ENCODE measurements at regions not wholly inside any gene's neighbourhood (a gene's known extent, or its start where the extent isn't known, plus 50 kb on each side); places are given as distances from the start of the nearest gene placed in this dataset.

GRCh38 chr11:95717314-95717713 is 72.3 kb downstream of the FAM76B start:
- no peak for DNase-seq (ENCODE audit: low read depth in 2 of 2)

- no peak for DNase-seq (ENCODE audit: low read depth in 2 of 2)
Measured at GRCh38 chr11:95716266-95716665, 73.3 kb downstream of the FAM76B start.

GRCh38 chr11:95715777-95716241 is 73.8 kb downstream of the FAM76B start:
- DNase-seq (ENCODE audit: low read depth in 2 of 2), result peak in 1 of 2 donors; percentile 80

- no peak for DNase-seq (ENCODE audit: low read depth in 2 of 2)
Measured at GRCh38 chr11:95714843-95715776, 74.5 kb downstream of the FAM76B start.

GRCh38 chr11:95713428-95713827 is 76.2 kb downstream of the FAM76B start:
- no peak for DNase-seq (ENCODE audit: low read depth in 2 of 2)

GRCh38 chr11:95711945-95712221 is 77.7 kb downstream of the FAM76B start:
- no peak for DNase-seq (ENCODE audit: low read depth in 2 of 2)

- DNase-seq (ENCODE audit: low read depth in 2 of 2), result no peak
Measured at GRCh38 chr11:95711162-95711944, 78.2 kb downstream of the FAM76B start.

GRCh38 chr11:95708681-95709080 is 80.9 kb downstream of the FAM76B start:
- DNase-seq (ENCODE audit: low read depth in 2 of 2), result no peak

- DNase-seq (ENCODE audit: low read depth in 2 of 2), result no peak
Measured at GRCh38 chr11:95706974-95707387, 82.6 kb downstream of the FAM76B start.

- peak; percentile 86 to 87 for DNase-seq (ENCODE audit: low read depth in 2 of 2)
Measured at GRCh38 chr11:95705485-95706124, 84.0 kb downstream of the FAM76B start.

- peak; percentile 63 to 91 for DNase-seq (ENCODE audit: low read depth in 2 of 2)
Measured at GRCh38 chr11:95704865-95705264, 84.7 kb downstream of the FAM76B start.

- no peak for DNase-seq (ENCODE audit: low read depth in 2 of 2)
Measured at GRCh38 chr11:95703049-95703448, 86.5 kb downstream of the FAM76B start.

GRCh38 chr11:95702526-95702925 is 87.1 kb downstream of the FAM76B start:
- DNase-seq (ENCODE audit: low read depth in 2 of 2), result peak; percentile 83 to 87

- DNase-seq (ENCODE audit: low read depth in 2 of 2), result no peak
Measured at GRCh38 chr11:95700471-95700817, 89.1 kb downstream of the FAM76B start.

- no peak for DNase-seq (ENCODE audit: low read depth in 2 of 2)
Measured at GRCh38 chr11:95699631-95700470, 89.7 kb downstream of the FAM76B start.

GRCh38 chr11:95698676-95699557 is 90.7 kb downstream of the FAM76B start:
- DNase-seq (ENCODE audit: low read depth in 2 of 2), result no peak

- no peak for DNase-seq (ENCODE audit: low read depth in 2 of 2)
Measured at GRCh38 chr11:95697614-95698408, 91.8 kb downstream of the FAM76B start.

GRCh38 chr11:95695181-95695580 is 94.4 kb downstream of the FAM76B start:
- no peak for DNase-seq (ENCODE audit: low read depth in 2 of 2)

- no peak for DNase-seq (ENCODE audit: low read depth in 2 of 2)
Measured at GRCh38 chr11:95693298-95693697, 96.3 kb downstream of the FAM76B start.
